ENCODE measurements at regions not wholly inside any gene's neighbourhood (a gene's known extent, or its start where the extent isn't known, plus 50 kb on each side); places are given as distances from the start of the nearest gene placed in this dataset.

DNA sequence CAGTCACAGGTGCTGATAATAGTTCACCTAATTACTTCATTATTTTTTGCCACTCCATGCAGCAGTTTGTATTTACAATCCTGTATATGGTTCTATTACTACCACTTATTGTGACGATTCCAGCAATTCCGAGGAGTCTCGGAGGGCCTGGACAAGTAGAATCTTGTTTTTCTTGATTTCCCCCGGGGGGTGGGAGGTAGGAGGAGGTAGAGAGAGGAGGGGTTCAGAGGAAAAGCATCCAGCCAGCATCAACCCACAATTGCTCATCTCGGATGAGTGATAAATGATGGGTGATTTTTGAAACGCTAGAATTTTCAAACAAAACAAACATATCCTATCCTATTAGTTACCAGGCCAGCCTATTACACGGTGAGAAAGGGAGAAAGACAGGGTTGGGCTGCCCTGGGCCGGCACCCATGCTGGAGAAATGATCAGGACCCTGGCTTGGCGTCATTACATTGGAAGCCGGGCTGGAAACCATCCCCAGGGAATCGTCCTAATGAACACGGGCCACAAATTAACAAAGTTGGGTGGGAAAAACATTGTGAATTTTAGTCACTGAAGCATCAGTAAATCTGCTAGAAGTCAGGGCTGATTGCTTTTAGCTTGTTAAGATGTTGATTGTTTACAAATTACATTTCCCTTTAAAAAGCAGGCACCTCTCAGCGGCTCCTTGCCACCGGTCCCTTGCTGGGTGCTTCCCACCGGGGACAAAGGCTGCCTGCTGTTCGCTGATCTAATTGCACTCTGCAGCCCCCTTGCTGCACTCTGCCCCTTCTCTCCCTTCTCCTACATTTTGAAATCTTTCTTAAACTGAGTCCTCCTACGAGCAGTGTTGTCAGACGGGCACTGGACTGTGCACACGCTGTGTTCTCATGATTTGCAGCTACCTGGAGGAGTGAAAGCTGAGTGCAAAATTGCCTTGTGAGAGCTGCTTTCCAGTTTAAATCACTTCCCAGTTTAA, 95.5 kb downstream of the FAM204A start:
- no peak for DNase-seq

DNA sequence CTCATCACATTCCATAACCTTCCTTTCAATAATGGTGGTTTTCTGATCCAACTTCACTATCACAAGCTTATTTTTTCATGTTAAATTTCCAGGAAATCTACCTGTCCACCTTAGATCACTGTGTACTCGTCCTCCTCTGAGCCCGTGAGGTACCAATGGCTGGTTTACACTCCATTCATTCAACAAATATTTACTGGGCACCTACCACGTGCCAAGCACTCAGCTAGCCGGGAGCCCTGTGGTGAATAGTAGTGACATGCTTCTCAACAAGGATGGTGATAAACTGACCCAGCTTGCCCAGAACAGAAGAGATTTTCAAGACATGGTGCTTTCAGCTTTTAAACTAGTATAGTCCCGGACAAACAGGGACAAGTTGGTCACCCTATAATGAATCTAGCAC, 98.2 kb downstream of the FAM204A start:
- no peak for DNase-seq

GRCh38 chr10:118241229-118242137, 100.6 kb downstream of the FAM204A start:
- DNase-seq: peak; percentile 55 to 59

DNA sequence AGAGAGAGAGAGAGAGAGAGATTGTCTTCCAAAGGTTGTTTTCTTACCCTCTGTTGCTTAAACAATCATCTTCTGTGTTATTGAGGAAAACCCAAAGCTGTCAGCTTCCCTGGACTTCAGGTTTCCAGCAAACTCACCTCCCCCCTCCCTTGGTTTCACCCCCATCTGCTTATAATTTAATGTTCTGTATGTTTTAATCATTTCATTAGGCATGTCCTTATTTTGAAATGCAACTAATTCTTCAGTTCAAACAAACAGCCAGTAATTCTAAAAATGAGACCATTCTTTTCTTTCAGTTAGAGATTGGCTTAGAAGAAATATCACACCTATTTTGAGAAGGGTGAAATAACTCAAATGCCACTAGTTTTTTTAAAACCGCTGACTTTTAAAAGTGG, 102.9 kb downstream of the FAM204A start:
- no peak for DNase-seq

GRCh38 chr10:118238573-118239235, 103.4 kb downstream of the FAM204A start:
- DNase-seq: no peak

GRCh38 chr10:118237930-118238329, 104.2 kb downstream of the FAM204A start:
- no peak for DNase-seq

GRCh38 chr10:118234683-118235082, 107.4 kb downstream of the FAM204A start:
- no peak for DNase-seq

GRCh38 chr10:118220346-118220850, 121.7 kb downstream of the FAM204A start:
- DNase-seq: no peak

DNA sequence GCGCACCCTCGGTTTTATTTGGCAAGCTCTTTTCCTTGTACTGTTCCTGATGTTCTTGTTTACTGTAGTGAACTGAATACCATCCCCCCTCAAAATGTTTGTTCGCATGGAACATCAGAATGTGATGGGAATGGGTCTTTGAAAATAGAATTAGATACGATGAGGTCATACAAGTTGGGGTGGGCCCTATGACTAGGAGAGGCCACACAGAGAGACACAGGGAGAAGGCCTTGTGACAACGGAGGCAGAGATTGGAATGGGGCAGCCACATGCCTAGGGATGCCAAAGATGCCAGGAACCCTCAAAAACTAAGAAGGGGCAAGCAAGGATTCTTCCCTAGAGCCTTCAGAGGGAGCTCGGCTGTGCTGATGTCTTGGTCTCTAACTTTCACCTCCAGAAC, 123.6 kb downstream of the FAM204A start:
- no peak for DNase-seq

- DNase-seq: no peak
Measured at GRCh38 chr10:118216571-118217170, 125.5 kb downstream of the FAM204A start.

DNA sequence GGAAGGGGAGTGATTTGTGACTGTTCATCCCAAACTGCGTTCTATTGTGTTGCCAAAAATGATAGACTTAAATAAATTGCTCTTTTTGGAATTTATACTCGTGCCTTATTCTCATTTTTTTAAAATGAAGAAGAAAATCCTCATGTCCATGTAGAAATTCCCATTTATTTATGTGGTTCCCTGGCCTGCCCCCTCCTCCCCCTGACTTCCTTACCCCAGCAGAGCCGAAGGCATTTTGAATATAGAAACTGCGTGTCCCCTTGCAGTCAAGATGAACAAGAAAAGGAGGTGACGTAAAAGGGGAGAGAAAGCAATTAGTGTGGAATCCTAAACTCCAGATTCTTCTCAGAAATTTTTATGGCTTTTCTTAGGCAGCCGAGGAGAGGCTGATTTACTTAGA, 126.1 kb downstream of the FAM204A start:
- DNase-seq: no peak

- no peak for DNase-seq
Measured at GRCh38 chr10:118214776-118215175, 127.3 kb downstream of the FAM204A start.

GRCh38 chr10:118213436-118213835, 128.7 kb downstream of the FAM204A start:
- no peak for DNase-seq

DNA sequence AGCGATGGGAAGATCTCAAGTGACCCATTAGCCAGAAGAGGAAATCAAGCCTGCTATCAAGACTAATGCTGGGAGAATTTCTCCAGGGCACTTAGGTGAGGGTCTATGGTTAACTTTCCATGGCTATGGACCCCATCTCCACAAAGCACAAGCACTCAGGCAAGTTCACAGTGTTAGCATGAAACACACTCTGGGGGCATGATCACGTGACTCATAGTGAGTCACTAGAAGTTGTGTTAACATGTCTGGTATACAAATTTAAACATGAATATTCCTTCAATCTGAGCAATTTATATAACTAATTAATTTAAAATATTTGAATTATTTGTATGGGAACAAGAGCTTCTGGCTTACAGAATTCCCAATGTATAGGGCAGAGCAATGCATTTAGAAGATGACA, 131.8 kb downstream of the FAM204A start:
- no peak for DNase-seq

- no peak for DNase-seq
Measured at GRCh38 chr10:118209215-118209614, 132.9 kb downstream of the FAM204A start.

GRCh38 chr10:118207470-118208007, 134.6 kb downstream of the FAM204A start:
- no peak for DNase-seq

GRCh38 chr10:118204292-118204943, 137.7 kb downstream of the FAM204A start:
- DNase-seq: no peak

DNA sequence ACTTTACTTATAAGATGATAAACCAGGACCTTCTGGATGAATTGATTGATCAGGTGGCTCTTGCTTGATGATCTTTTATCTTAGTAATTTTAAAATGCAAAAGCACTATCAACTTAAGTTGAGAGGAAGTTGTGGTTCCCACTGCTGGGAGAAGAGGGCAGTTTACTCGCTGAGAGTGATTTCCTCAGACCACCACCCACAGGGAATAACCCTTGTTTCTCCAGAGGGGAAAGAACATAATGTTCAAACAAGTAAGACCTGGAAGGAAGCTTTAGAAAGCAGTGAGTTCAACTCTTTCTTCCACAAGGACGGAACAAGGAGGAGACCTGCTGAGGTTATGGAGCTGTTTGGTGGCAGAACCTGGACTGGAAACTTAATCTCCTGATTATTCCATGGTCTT, 138.7 kb downstream of the FAM204A start:
- DNase-seq: no peak

GRCh38 chr10:118195729-118196128, 146.4 kb downstream of the FAM204A start:
- DNase-seq: no peak

DNA sequence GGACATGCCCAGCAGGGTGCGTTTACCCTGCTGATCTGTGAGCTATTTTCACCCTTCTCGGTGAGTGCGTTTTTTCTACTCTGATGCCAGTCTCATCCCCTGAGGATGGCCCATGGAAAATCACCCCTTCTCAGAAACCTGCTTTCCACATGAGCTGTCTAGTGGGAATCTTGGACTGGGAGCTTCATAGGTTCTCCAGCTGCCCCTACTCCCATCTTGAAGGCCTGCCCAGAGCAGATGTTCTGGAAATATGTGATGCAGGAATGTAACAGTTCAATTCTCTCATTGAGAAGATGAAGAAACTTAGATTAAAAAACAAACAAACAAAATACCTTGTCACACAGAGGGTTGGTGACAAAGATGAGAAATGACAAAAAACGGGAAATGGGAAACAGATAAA, 146.9 kb upstream of the RAB11FIP2 start:
- no peak for DNase-seq

- no peak for DNase-seq
Measured at GRCh38 chr10:118181021-118181420, 134.3 kb upstream of the RAB11FIP2 start.

DNA sequence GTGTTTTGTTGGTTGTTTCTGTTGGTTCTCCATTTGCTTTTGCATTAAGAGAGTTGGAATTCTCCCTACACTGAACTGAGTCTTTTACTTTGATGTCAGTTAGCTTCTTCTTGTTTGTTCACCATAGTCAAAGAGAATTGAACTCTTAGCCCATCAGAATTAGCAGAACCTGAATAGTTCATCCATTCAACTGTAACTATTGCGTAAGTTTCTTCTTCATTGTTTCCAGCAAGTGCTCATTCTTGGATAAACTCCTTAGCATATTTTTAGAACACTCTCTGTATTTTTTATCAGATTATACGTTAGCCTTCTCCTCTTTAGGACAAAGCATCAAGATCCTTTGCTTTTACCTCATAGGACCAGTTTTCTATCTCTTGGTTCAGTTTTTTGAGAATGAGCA, 128.4 kb upstream of the RAB11FIP2 start:
- no peak for DNase-seq

Measured in activated CD4-positive, alpha-beta T cell treated with anti-CD3 and anti-CD28 coated beads, Interleukin-2, amount 50 U/mL, for 4 hours (primary cell).